LNCaP clone FGC (cell line): ENCODE measurements at regions not wholly inside any gene's neighbourhood (a gene's known extent, or its start where the extent isn't known, plus 50 kb on each side); places are given as distances from the start of the nearest gene placed in this dataset.

Experiments
- DNase-seq: peaks from one replicate; pipeline ENCODE4 v3.0.0-alpha.2; 2011; ENCODE audit warnings: low read depth
- H3K4me3 ChIP-seq: 2 replicates; pipeline ENCODE4 v1.5.1; 2011; ENCODE audit warnings: mild to moderate bottlenecking, low read depth, low read length, control low read depth
- CTCF ChIP-seq: IDR thresholded peaks from 2 replicates; pipeline ENCODE4 v1.5.1; 2012; ENCODE audit warnings: mild to moderate bottlenecking; ENCODE audit not compliant: control insufficient read depth, insufficient read depth; ENCODE audit errors: extremely low read depth

DNA sequence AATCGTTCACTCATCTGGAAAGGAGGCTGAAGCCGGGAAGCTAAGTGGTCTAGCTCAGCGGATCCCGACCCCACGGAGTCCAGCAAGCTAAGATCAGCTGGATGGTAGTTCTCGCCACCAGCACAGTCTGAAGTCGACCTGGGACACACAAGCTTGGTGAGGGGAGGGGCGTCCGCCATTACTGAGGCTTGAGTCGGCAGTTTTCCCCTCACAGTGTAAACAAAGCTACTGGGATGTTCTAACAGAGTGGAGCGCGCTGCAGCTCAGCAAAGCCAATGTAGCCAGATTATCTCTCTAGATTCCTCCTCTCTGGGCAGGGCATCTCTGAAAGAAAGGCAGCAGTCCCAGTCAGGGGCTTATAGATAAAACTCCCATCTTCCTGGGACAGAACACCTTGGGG, 555.4 kb downstream of the BCOR start:
- no peak for TF ChIP-seq CTCF
- H3K4me3 ChIP-seq, result no peak overlapping the region
- no peak for DNase-seq

GRCh38 chrX:39550795-39551361, 546.9 kb downstream of the BCOR start:
- TF ChIP-seq CTCF, result no peak
- H3K4me3 ChIP-seq, result no peak overlapping the region
- no peak for DNase-seq

DNA sequence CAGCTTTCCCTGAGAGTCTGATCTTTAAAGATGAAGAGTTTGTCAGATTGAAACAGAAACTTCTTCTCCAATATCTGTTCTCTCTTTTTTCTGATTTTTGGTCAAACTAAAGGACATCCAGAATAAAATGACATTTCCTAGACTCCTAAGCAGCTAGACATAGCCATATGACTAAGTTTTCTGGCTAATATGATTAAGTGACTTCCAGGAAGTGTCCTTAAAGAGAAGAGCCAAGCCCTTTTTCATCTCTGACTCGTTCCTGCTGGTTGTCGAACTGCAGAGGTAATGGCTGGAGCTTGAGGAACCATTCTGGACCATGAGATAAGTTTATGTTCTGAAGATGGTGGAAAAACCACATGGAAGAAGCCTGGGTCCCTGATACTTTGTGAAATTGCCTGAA, 546.0 kb downstream of the BCOR start:
- no peak for DNase-seq
- no peak for TF ChIP-seq CTCF
- no peak overlapping the region for H3K4me3 ChIP-seq

DNA sequence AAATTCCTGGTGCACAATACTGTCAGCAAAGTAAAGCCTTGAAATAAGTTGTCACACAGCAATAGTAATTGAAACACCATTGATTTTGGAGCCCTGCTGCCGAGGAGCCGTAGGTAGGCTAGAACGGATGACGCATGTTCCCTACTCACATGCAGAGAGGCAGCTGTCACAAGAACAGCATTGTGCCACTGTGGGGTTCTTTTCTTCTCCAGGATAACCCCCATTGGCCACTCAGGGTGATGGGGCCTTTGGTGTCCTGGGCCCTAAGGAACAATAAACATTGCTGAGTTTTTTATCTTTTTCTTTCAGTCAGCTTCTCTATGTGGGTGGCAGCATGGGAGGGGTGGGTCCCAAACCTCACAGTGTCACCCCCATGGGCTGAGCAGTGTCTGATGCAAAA, 542.3 kb downstream of the BCOR start:
- TF ChIP-seq CTCF, result no peak
- H3K4me3 ChIP-seq, result no peak overlapping the region
- no peak for DNase-seq

DNA sequence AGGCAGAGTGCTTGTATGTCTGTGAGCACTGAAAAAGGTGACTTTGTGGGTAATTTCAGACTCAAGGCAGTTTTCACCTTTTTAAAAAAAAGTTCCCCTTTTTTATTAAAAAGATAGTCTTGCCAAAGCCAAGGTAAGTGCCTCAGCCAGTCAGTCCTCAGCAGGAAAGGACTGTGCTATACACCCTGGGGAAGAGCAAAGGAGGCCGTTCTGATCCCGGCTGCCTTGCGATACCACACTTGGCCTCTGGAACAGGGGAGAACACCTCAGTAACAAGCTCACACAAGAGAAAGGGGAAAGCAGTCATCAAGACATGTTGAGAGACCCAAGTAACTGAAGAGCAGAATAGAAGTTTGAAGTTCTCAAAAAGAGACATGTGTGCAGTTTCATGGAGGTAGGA, 541.7 kb downstream of the BCOR start:
- H3K4me3 ChIP-seq, result no peak overlapping the region
- no peak for DNase-seq
- TF ChIP-seq CTCF, result no peak

- no peak for DNase-seq
- no peak overlapping the region for H3K4me3 ChIP-seq
- TF ChIP-seq CTCF, result no peak
These were observed 538.5 kb downstream of the BCOR start for GRCh38 chrX:39559229-39559628.

- no peak for TF ChIP-seq CTCF
- no peak overlapping the region for H3K4me3 ChIP-seq
- no peak for DNase-seq
These were observed 537.5 kb downstream of the BCOR start for GRCh38 chrX:39560271-39560670.
